ENCODE measurements at regions not wholly inside any gene's neighbourhood (a gene's known extent, or its start where the extent isn't known, plus 50 kb on each side); places are given as distances from the start of the nearest gene placed in this dataset.

- TF ChIP-seq PATZ1 (CRISPR knock-in tag; IDR thresholded peaks at IDR 0.05) (no peak), IRF1 (CRISPR knock-in tag; IDR thresholded peaks at IDR 0.05; ENCODE audit: low read depth) (no peak), ZNF782 (CRISPR knock-in tag; IDR thresholded peaks at IDR 0.05; ENCODE audit: borderline replicate concordance) (no peak)
These were observed 188.0 kb upstream of the NAMPT start (continued) for GRCh38 chr7:106472741-106473140.

GRCh38 chr7:106471686-106472440, 187.1 kb upstream of the NAMPT start:
- no peak overlapping the region for H2AFZ ChIP-seq (ENCODE audit: low read length)
- H3K9me3 ChIP-seq (ENCODE audit: low read length), result no peaks in the 10 kb centered on the region
- no TSS peak for BruUV-seq (replicated peaks)
- intact Hi-C loops (cut with micrococcal nuclease; ENCODE audit: unreplicated experiment) (no loop called here), in situ Hi-C loops (cut with HindIII; ENCODE audit: extremely low pct_ligation_motif_present, low pct_unique_long_range_greater_than_20kb) (no loop called here)
- no peak overlapping the region for H3K27ac ChIP-seq (ENCODE audit: extremely low read length, insufficient read depth, low read length)
- H4K20me1 ChIP-seq (ENCODE audit: insufficient read depth, low read length), result no peaks in the 10 kb centered on the region
- CTCF ChIA-PET (ENCODE audit: low intra/inter-chr PET ratio, low total read pairs), result no interaction called here
- ATAC-seq (no peak), DNase-seq (ENCODE audit: low spot score) (no peak), FAIRE-seq (no peak)
- no peak overlapping the region for H3K4me3 ChIP-seq (replicated peaks in 1 of 3; ENCODE audit: insufficient read depth in 1 of 3, low read depth in 2 of 3, low read length in 3 of 3)
- no peaks in the 10 kb centered on the region for H3K27me3 ChIP-seq (ENCODE audit: control insufficient read depth in 1 of 2, insufficient read depth in 2 of 2, low read length in 2 of 2)
- no peaks in the 10 kb centered on the region for H3K79me2 ChIP-seq (ENCODE audit: insufficient read depth, low read length)
- POLR2A ChIA-PET, result no interaction called here
- WGBS (ENCODE audit: low lambda C conversion rate), result 19% methylated on average over 8 of the region's 8 CpGs
- H3K9ac ChIP-seq (ENCODE audit: insufficient read depth, low read depth, low read length), result no peak overlapping the region
- no peak overlapping the region for H3K4me2 ChIP-seq (ENCODE audit: low read depth, low read length)
- no peaks in the 10 kb centered on the region for H3K4me1 ChIP-seq (ENCODE audit: insufficient read depth, low read length)
- no peaks in the 10 kb centered on the region for H3K36me3 ChIP-seq (replicated peaks in 1 of 2; ENCODE audit: control insufficient read depth in 1 of 2, insufficient read depth in 2 of 2, low read length in 2 of 2)
- no peak for TF ChIP-seq RNF219 (CRISPR knock-in tag; IDR thresholded peaks at IDR 0.05)
- no peak for TF ChIP-seq PAX8 (CRISPR knock-in tag; IDR thresholded peaks at IDR 0.05; ENCODE audit: borderline replicate concordance)
- TF ChIP-seq ZNF850 (CRISPR knock-in tag; conservative IDR thresholded peaks at IDR 0.05), result no peak
- TF ChIP-seq NKX3-1 (CRISPR knock-in tag; IDR thresholded peaks at IDR 0.05), result no peak
- TF ChIP-seq EHMT2 (IDR thresholded peaks at IDR 0.05; ENCODE audit: borderline replicate concordance, low read depth, low read length), result no peak
- no peak for TF ChIP-seq EEA1 (CRISPR knock-in tag; IDR thresholded peaks at IDR 0.05; ENCODE audit: borderline replicate concordance)
- no peak for TF ChIP-seq SRSF4 (IDR thresholded peaks at IDR 0.05; ENCODE audit: low read depth, low read length, poor library complexity, severe bottlenecking)
- TF ChIP-seq ZBTB21 (CRISPR knock-in tag; IDR thresholded peaks at IDR 0.05), result no peak
- TF ChIP-seq YY1 (IDR thresholded peaks at IDR 0.05; ENCODE audit: insufficient read depth, insufficient replicate concordance, low read depth, low read length), result no peak
- TF ChIP-seq ZBTB39 (CRISPR knock-in tag; IDR thresholded peaks at IDR 0.05), result no peak
- TF ChIP-seq NFKB2 (CRISPR knock-in tag; IDR thresholded peaks at IDR 0.05; ENCODE audit: borderline replicate concordance), result no peak
- TF ChIP-seq PHB2 (IDR thresholded peaks at IDR 0.05; ENCODE audit: partially characterized antibody), result no peak

Measured in HepG2 (cell line).